ENCODE measurements at regions not wholly inside any gene's neighbourhood (a gene's known extent, or its start where the extent isn't known, plus 50 kb on each side); places are given as distances from the start of the nearest gene placed in this dataset.

GRCh38 chr16:73529303-73530012 is 481.5 kb upstream of the ZFHX3 start:
- no peak for DNase-seq (ENCODE audit: low spot score in 2 of 2)
- no peaks in the 10 kb centered on the region for H3K27me3 ChIP-seq
- TF ChIP-seq, protein P1, sequence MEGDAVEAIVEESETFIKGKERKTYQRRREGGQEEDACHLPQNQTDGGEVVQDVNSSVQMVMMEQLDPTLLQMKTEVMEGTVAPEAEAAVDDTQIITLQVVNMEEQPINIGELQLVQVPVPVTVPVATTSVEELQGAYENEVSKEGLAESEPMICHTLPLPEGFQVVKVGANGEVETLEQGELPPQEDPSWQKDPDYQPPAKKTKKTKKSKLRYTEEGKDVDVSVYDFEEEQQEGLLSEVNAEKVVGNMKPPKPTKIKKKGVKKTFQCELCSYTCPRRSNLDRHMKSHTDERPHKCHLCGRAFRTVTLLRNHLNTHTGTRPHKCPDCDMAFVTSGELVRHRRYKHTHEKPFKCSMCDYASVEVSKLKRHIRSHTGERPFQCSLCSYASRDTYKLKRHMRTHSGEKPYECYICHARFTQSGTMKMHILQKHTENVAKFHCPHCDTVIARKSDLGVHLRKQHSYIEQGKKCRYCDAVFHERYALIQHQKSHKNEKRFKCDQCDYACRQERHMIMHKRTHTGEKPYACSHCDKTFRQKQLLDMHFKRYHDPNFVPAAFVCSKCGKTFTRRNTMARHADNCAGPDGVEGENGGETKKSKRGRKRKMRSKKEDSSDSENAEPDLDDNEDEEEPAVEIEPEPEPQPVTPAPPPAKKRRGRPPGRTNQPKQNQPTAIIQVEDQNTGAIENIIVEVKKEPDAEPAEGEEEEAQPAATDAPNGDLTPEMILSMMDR (IDR thresholded peaks at IDR 0.05): no peak
- no peak for TF ChIP-seq EP300 (IDR thresholded peaks at IDR 0.05)
- H3K4me1 ChIP-seq: no peaks in the 10 kb centered on the region
- no peaks in the 10 kb centered on the region for H3K36me3 ChIP-seq
- H3K27ac ChIP-seq: no peak overlapping the region
- 90 to 92% methylated on average over 11 of the region's 11 CpGs for WGBS, 2 donors
- H3K4me3 ChIP-seq: no peak overlapping the region
- H3K9me3 ChIP-seq: no peaks in the 10 kb centered on the region

GRCh38 chr16:73527187-73527586 is 479.3 kb upstream of the ZFHX3 start:
- Histone ChIP-seq H3K27ac (no peak overlapping the region), H3K9me3 (no peaks in the 10 kb centered on the region), H3K4me3 (no peak overlapping the region), H3K4me1 (no peaks in the 10 kb centered on the region), H3K27me3 (no peaks in the 10 kb centered on the region), H3K36me3 (no peaks in the 10 kb centered on the region)
- TF ChIP-seq POLR2A (IDR thresholded peaks at IDR 0.05) (no peak), EP300 (IDR thresholded peaks at IDR 0.05) (no peak)
- TF ChIP-seq, protein P1 (IDR thresholded peaks at IDR 0.05): no peak
- 85 to 88% methylated on average over 4 of the region's 4 CpGs for WGBS, 2 donors
- DNase-seq (ENCODE audit: low spot score in 2 of 2): no peak

DNA sequence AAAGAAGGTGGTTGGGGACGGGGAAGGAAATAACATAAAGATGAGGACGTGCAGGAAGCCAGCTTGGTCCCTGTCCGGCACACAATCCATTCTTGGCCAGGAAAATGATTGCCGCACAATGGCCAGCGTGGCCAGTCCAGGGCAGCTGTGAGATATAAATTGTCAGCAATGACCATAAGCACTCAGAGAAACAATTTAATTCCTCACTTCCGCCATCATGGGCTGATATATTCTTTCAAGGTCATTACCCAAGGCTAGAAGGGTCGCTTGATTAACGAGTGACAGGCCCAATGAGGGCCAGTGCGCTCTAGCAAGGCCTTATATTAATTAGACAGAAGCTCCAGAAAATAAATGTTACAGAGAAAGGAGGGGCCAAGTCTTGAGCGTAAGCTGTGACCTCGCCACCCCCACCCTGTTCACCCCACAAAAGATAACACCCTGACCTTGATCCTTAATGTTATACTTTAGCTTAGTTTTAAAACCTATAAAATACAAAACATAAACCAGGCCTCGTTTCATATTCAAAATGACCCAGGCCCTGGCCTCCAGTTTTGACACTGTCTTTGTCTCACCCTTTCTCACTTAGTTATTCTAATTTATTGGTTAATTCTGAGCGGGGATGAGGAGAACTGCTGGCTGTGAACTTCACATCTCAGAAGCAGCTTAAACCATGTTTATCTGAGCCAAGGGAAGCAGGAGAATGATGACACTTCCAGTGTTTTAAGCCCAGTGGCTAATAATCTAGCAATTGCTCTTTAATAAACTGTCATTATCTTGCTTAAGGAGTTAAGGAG is 478.3 kb upstream of the ZFHX3 start:
- no peaks in the 10 kb centered on the region for H3K9me3 ChIP-seq
- WGBS, 2 donors: 81 to 82% methylated on average over 13 of the region's 13 CpGs
- H3K36me3 ChIP-seq: no peaks in the 10 kb centered on the region
- no peak overlapping the region for H3K27ac ChIP-seq
- H3K4me3 ChIP-seq: no peak overlapping the region
- no peaks in the 10 kb centered on the region for H3K4me1 ChIP-seq
- no peak for TF ChIP-seq EP300 (IDR thresholded peaks at IDR 0.05)
- TF ChIP-seq, protein P1 (IDR thresholded peaks at IDR 0.05): no peak
- TF ChIP-seq POLR2A (IDR thresholded peaks at IDR 0.05): no peak
- no peaks in the 10 kb centered on the region for H3K27me3 ChIP-seq
- no peak for DNase-seq (ENCODE audit: low spot score in 2 of 2)

- TF ChIP-seq, protein P1 (IDR thresholded peaks at IDR 0.05): no peak
- TF ChIP-seq POLR2A (IDR thresholded peaks at IDR 0.05): no peak
- TF ChIP-seq EP300 (IDR thresholded peaks at IDR 0.05): no peak
- Histone ChIP-seq H3K27ac (no peak overlapping the region), H3K36me3 (no peaks in the 10 kb centered on the region), H3K27me3 (no peaks in the 10 kb centered on the region), H3K4me1 (no peaks in the 10 kb centered on the region), H3K4me3 (no peak overlapping the region), H3K9me3 (no peaks in the 10 kb centered on the region)
- 80 to 87% methylated on average over 4 of the region's 4 CpGs for WGBS, 2 donors
- DNase-seq (ENCODE audit: low spot score in 2 of 2): no peak
These were observed 475.3 kb upstream of the ZFHX3 start for GRCh38 chr16:73523209-73523608.

GRCh38 chr16:73521499-73521898 is 473.6 kb upstream of the ZFHX3 start:
- no peak for DNase-seq (ENCODE audit: low spot score in 2 of 2)
- no peak overlapping the region for H3K27ac ChIP-seq
- no peaks in the 10 kb centered on the region for H3K27me3 ChIP-seq
- no peak overlapping the region for H3K4me3 ChIP-seq
- TF ChIP-seq, protein P1 (IDR thresholded peaks at IDR 0.05): no peak
- TF ChIP-seq EP300 (IDR thresholded peaks at IDR 0.05): no peak
- no peaks in the 10 kb centered on the region for H3K4me1 ChIP-seq
- 95% methylated on average over 4 of the region's 4 CpGs for WGBS, 2 donors
- no peaks in the 10 kb centered on the region for H3K36me3 ChIP-seq
- no peaks in the 10 kb centered on the region for H3K9me3 ChIP-seq

All from tibial nerve (tissue), 4 donors.